Breast epithelium (tissue), 3 donors: ENCODE measurements at regions not wholly inside any gene's neighbourhood (a gene's known extent, or its start where the extent isn't known, plus 50 kb on each side); places are given as distances from the start of the nearest gene placed in this dataset.

Experiments
- CTCF ChIP-seq, 3 donors: fragments of 450-650 bp; IDR thresholded peaks; one replicate each; pipeline ENCODE4 v1.5.1; 2016 to 2017; ENCODE audit warnings: antibody characterized with exemption in 3 of 3, mild to moderate bottlenecking in 3 of 3, moderate library complexity in 3 of 3
- POLR2A ChIP-seq: fragments of 450-650 bp; IDR thresholded peaks from one replicate; pipeline ENCODE4 v1.6.1; 2016; ENCODE audit warnings: antibody characterized with exemption, mild to moderate bottlenecking, moderate library complexity
- POLR2AphosphoS5 ChIP-seq, 3 donors: sonication (generic); formaldehyde crosslinking; IDR thresholded peaks; one replicate each; pipeline ENCODE4 v1.6.1; 2017; ENCODE audit warnings: antibody characterized with exemption in 3 of 3

- no peak for TF ChIP-seq POLR2A
- no peak for TF ChIP-seq POLR2AphosphoS5 (IDR thresholded peaks at IDR 0.05)
- no peak for TF ChIP-seq CTCF (IDR thresholded peaks at IDR 0.05)
These were observed 166.6 kb upstream of the SPRED2 start for GRCh38 chr2:65598996-65599395.
